ENCODE measurements at regions not wholly inside any gene's neighbourhood (a gene's known extent, or its start where the extent isn't known, plus 50 kb on each side); places are given as distances from the start of the nearest gene placed in this dataset.

DNA sequence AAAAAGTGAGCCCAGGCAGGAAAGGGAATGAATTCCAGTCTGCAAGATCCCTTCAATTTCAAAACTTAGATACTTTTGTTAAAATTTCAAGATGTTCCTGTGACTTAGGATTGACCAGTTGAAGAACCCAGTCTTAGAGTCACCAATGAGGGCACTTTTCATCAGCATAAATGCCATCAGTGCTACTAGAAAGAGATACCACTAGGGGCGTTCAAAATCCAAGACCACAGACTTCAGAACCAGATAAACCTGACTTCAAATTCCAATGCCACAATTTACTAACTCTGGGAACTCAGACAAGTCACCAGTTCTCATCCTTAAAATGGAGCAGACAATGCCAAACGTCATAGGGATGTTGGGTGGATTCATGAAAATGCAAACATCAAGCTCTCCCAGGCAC lies 523.2 kb downstream of the BUD13 start:
- TF ChIP-seq CTCF (IDR thresholded peaks at IDR 0.05) (no peak), POLR2A (IDR thresholded peaks at IDR 0.05) (no peak)
